ENCODE measurements at regions not wholly inside any gene's neighbourhood (a gene's known extent, or its start where the extent isn't known, plus 50 kb on each side); places are given as distances from the start of the nearest gene placed in this dataset.

DNA sequence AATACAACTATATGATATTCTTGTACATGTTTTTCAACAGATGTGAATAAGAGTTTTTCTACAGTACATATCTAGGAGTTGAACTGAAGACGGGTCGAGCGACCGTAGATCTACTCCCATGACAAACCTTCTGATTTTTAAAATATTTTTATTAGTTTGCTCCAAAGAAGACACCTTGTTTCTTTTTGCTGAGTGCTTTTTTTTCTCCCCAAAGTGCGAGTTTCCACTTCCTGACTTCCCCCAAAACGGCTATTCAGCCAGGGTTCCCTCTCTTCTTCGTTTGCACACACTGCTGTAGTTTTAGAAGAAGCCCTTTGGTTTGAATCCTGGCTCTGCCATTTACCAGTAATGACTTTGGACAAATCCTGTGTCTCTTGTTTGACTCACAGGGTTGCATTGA is 241.7 kb upstream of the MAF start:
- TF ChIP-seq ZFX (IDR thresholded peaks at IDR 0.05) = no peak
- no peak for TF ChIP-seq CTCF (conservative IDR thresholded peaks at IDR 0.05)

All from C4-2B (cell line).